B cell (primary cell): ENCODE measurements at regions not wholly inside any gene's neighbourhood (a gene's known extent, or its start where the extent isn't known, plus 50 kb on each side); places are given as distances from the start of the nearest gene placed in this dataset. TPM values are rescaled to one million over a fixed set of nuclear protein-coding genes. Genes with fewer than 3 reads are reported as not detected.

Source experiments
- small RNA-seq: library from RNA; depleted of rRNA; stranded (forward); fragments of <200 nt; gene quantifications from one replicate; pipeline ENCODE3, GENCODE V24; 2012; ENCODE audit warnings: low replicate concordance, low read depth; ENCODE audit not compliant: insufficient read length

Small RNA genes lying in the stretch of these regions (small RNA-seq; reads per million reads assigned to genes)
- not detected for gene RNU6-438P
